Heart left ventricle (tissue), 16 donors: ENCODE measurements at regions not wholly inside any gene's neighbourhood (a gene's known extent, or its start where the extent isn't known, plus 50 kb on each side); places are given as distances from the start of the nearest gene placed in this dataset.

Source experiments
- ATAC-seq, 4 donors: fragments of 200-7000 bp; cut with Tn5 transposase; one replicate each; pipeline ENCODE4 v1.9.1; 2020 to 2022; ENCODE audit warnings: moderate library complexity in 4 of 4, mild to moderate bottlenecking in 3 of 4, moderate number of reproducible peaks in 1 of 4
- DNase-seq, 5 donors: peaks; one replicate each; pipeline ENCODE4 v3.0.0-alpha.2; 2020
- H3K27ac ChIP-seq, 12 donors: fragments of 200-600 bp; sonication (generic) in 4 of 12; one replicate each; pipeline versions ENCODE4 v1.5.0 to v1.8.0; 2016 to 2022; ENCODE audit warnings: mild to moderate bottlenecking in 2 of 12
- H3K27me3 ChIP-seq, 9 donors: fragments of 200-600 bp; sonication (generic) in 2 of 9; one replicate each; pipeline versions ENCODE4 v1.5.1 to v1.8.0; 2016 to 2022; ENCODE audit warnings: mild to moderate bottlenecking in 3 of 9
- H3K36me3 ChIP-seq, 9 donors: fragments of 200-600 bp; sonication (generic) in 2 of 9; one replicate each; pipeline versions ENCODE4 v1.5.0 to v1.8.0; 2018 to 2022; ENCODE audit warnings: mild to moderate bottlenecking in 2 of 9
- H3K4me1 ChIP-seq, 12 donors: fragments of 200-600 bp; sonication (generic) in 4 of 12; one replicate each; pipeline versions ENCODE4 v1.5.0 to v1.8.0; 2016 to 2022; ENCODE audit warnings: mild to moderate bottlenecking in 3 of 12
- H3K4me3 ChIP-seq, 12 donors: fragments of 200-600 bp; sonication (generic) in 4 of 12; one replicate each; pipeline versions ENCODE4 v1.5.0 to v1.8.0; 2017 to 2022; ENCODE audit warnings: mild to moderate bottlenecking in 9 of 12, moderate library complexity in 4 of 12
- H3K9me3 ChIP-seq, 12 donors: fragments of 200-600 bp; sonication (generic) in 4 of 12; one replicate each; pipeline versions ENCODE4 v1.5.0 to v1.8.0; 2016 to 2022; ENCODE audit warnings: mild to moderate bottlenecking in 1 of 12
- POLR2A ChIP-seq, 2 donors: fragments of 450-650 bp; IDR thresholded peaks; one replicate each; pipeline ENCODE4 v1.6.1; 2017; ENCODE audit warnings: antibody characterized with exemption in 2 of 2, mild to moderate bottlenecking in 2 of 2, moderate library complexity in 2 of 2
- WGBS, 4 donors: extraction: QIAGEN DNeasy Blood & Tissue Kit in 2 of 4; methylation state at CpG; one replicate each; pipeline versions ENCODE4 v1.1.5 to v1.1.7; 2013 to 2018; 5-methylcytosine and 5-hydroxymethylcytosine counted together
- intact Hi-C, 10 donors: fragments of 100-400 bp; cut with DNase I; formaldehyde crosslinking; loops; one replicate each; pipeline versions ENCODE4 v1.11.1 to v1.14.2; 2022
- TF ChIP-seq, protein P1 (sequence below), 12 donors: fragments of 200-600 bp; sonication (generic) in 4 of 12; IDR thresholded peaks; one replicate each; pipeline versions ENCODE4 v1.5.0 to v1.8.0; 2018 to 2022; ENCODE audit warnings: antibody characterized with exemption in 12 of 12, mild to moderate bottlenecking in 5 of 12
- donor health status: ischemic (EF 13 %, LVEDD 7.1; RV severe dilation, severe dysfunction).
- donor health status: healthy with polysubstance abuse.
- donor health status: DM: no; HTN: yes; CAD: no.
- donor health status: DM: no; HTN: no; CAD: no.
- donor health status: ischemic (EF 25% LVEDD 6.9; RV normal size, moderate dysfunction).
- donor health status: ischemic (EF 25% LVEDD 5.7; RV mildly dilated, moderate dysfunction).
- donor health status: healthy.
- donor health status: DM: yes; HTN: yes; CAD: no.
- donor health status: ischemic (EF 35%, LVEDD 5.7; RV mildly dilated, moderate dysfunction).
- donor health status: nonischemic (EF 11% LVEDD 7.7; RV severe dilation, severe dysfunction).
- donor health status: DM: yes; HTN: yes; CAD: no.
- donor health status: PGD.
- donor health status: ischemic (EF 29% LVEDD 5.4; RV normal size, mild dysfunction).
- donor health status: nonischemic (EF 23%, LVEDD 6.1; RV moderate dilation, normal function).

DNA sequence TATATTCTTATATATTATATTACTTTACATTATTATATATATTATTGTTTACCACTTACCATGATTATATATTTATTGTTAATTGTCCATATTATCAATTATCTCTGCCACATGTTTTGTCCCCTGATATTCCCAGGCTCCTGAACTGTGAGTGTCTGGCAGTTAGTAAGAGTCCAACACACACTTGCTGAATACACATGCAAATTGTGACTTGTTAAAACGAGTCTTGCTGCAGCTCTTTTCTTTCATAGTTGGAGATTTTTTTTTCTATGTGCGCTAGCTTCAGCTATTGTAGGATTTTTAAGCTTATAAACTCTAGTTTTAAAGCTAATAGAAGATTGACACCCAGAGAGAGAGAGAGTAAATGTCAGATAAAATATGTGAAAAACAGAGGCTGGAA is 207.8 kb upstream of the FAM3C start:
- peaks cover 0 to 14% (median 0%) of the 10 kb centered on the region in 12 donors for H3K4me1 ChIP-seq
- WGBS, 4 donors = 56 to 62% (median 60%) methylated on average over 2 of the region's 2 CpGs

GRCh38 chr7:121599887-121600286 is 203.8 kb upstream of the FAM3C start:
- Histone ChIP-seq H3K4me3 (no peak overlapping the region), H3K4me1 (peaks cover 0 to 8% (median 0%) of the 10 kb centered on the region in 12 donors), H3K36me3 (no peaks in the 10 kb centered on the region), H3K27me3 (no peaks in the 10 kb centered on the region), H3K9me3 (peaks cover 0 to 16% (median 0%) of the 10 kb centered on the region in 12 donors), H3K27ac (no peak overlapping the region)
- ATAC-seq (no peak), DNase-seq (no peak)
- TF ChIP-seq, protein P1, sequence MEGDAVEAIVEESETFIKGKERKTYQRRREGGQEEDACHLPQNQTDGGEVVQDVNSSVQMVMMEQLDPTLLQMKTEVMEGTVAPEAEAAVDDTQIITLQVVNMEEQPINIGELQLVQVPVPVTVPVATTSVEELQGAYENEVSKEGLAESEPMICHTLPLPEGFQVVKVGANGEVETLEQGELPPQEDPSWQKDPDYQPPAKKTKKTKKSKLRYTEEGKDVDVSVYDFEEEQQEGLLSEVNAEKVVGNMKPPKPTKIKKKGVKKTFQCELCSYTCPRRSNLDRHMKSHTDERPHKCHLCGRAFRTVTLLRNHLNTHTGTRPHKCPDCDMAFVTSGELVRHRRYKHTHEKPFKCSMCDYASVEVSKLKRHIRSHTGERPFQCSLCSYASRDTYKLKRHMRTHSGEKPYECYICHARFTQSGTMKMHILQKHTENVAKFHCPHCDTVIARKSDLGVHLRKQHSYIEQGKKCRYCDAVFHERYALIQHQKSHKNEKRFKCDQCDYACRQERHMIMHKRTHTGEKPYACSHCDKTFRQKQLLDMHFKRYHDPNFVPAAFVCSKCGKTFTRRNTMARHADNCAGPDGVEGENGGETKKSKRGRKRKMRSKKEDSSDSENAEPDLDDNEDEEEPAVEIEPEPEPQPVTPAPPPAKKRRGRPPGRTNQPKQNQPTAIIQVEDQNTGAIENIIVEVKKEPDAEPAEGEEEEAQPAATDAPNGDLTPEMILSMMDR (IDR thresholded peaks at IDR 0.05) = no peak
- no peak for TF ChIP-seq POLR2A (IDR thresholded peaks at IDR 0.05)
- WGBS, 4 donors = 97 to 100% (median 98%) methylated on average over 1 of the region's 1 CpG
- intact Hi-C loops = loop anchor here in 2 of 10 donors (10.0 kb wide), 1 partner anchor 395 kb away; no protein-coding TSS in a partner anchor

More for the DNA sequence above, 207.8 kb upstream of the FAM3C start:
- H3K4me3 ChIP-seq = no peak overlapping the region
- ATAC-seq (no peak), DNase-seq (no peak)
- H3K27ac ChIP-seq = peak overlapping the region in 1 of 12 donors; percentile 12
- intact Hi-C loops = loop anchor here in 2 of 10 donors (10.0 kb wide), 1 partner anchor 391 kb away; no protein-coding TSS in a partner anchor
- no peaks in the 10 kb centered on the region for H3K36me3 ChIP-seq
- H3K27me3 ChIP-seq = no peaks in the 10 kb centered on the region
- TF ChIP-seq, protein P1 (IDR thresholded peaks at IDR 0.05) = no peak
- TF ChIP-seq POLR2A (IDR thresholded peaks at IDR 0.05) = no peak
- H3K9me3 ChIP-seq = peaks cover 0 to 5% (median 0%) of the 10 kb centered on the region in 12 donors

DNA sequence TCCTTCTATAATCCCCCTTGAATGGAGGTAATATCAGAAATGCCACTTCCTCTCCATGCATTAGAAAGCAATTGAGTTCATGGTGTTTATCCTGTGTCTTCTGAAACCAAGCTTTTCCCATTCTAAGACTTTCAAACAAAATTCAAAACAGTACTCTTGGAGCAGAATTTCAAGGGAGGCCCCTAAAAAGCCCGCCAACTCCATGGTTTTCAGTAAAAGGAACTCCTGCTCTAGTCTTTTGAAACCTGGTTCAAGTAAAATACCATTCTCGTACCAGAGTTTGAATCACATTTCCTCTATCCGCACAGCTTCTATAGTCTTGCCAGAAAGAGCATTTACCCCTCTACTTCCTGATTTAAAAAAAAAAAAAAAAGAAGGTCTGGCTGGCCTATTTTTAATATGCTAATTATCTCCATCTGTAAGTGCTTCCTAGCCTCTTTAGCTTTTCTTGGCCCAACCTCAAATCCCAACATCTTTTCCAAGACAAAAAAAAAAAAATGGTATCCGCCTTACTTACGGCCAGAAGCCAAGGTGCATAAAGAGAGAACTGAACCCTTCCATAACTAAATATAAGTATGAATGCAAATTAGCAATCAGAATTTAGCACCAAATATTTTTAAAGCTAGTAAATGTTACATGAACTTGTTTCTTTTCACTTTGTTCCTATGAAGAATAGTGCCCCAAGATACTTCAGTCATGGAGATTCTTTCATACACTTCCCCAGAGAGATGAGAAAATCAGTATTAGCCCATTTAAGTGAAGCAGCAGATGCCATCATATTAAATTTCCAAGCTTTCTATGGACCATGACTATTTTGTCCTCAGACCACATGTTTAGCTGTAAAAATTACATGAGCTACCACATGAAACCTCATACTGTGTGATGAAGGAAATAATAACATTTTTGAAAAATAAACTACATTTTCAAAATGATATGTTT is 199.9 kb upstream of the FAM3C start:
- 42 to 54% (median 48%) methylated on average over 5 of the region's 5 CpGs for WGBS, 4 donors
- DNase-seq (no peak), ATAC-seq (peak in 1 of 4 donors; percentile 50)
- H3K4me3 ChIP-seq = no peak overlapping the region
- peak overlapping the region in 5 of 12 donors; percentile 22 to 52 (median 31) for H3K27ac ChIP-seq
- peaks cover 0 to 3% (median 0%) of the 10 kb centered on the region in 12 donors for H3K4me1 ChIP-seq
- no peaks in the 10 kb centered on the region for H3K36me3 ChIP-seq
- intact Hi-C loops = no loop called here
- H3K27me3 ChIP-seq = no peaks in the 10 kb centered on the region
- TF ChIP-seq, protein P1 (IDR thresholded peaks at IDR 0.05) = no peak
- TF ChIP-seq POLR2A (IDR thresholded peaks at IDR 0.05) = no peak
- H3K9me3 ChIP-seq = peaks cover 0 to 16% (median 0%) of the 10 kb centered on the region in 12 donors

GRCh38 chr7:121591926-121592325 is 195.8 kb upstream of the FAM3C start:
- TF ChIP-seq, protein P1 (IDR thresholded peaks at IDR 0.05) = no peak
- TF ChIP-seq POLR2A (IDR thresholded peaks at IDR 0.05) = no peak
- Histone ChIP-seq H3K27ac (no peak overlapping the region), H3K9me3 (peaks cover 0 to 7% (median 0%) of the 10 kb centered on the region in 12 donors), H3K36me3 (no peaks in the 10 kb centered on the region), H3K4me1 (peaks cover 0 to 3% (median 0%) of the 10 kb centered on the region in 12 donors), H3K27me3 (no peaks in the 10 kb centered on the region), H3K4me3 (no peak overlapping the region)
- no peak for ATAC-seq
- DNase-seq = no peak
- intact Hi-C loops = no loop called here
- 84 to 89% (median 86%) methylated on average over 3 of the region's 3 CpGs for WGBS, 4 donors
